Skeletal muscle cell (primary cell): ENCODE measurements at regions not wholly inside any gene's neighbourhood (a gene's known extent, or its start where the extent isn't known, plus 50 kb on each side); places are given as distances from the start of the nearest gene placed in this dataset.
"Not testable (repeated sequence)": the region's sequence is repeated elsewhere in the genome, so short reads cannot be mapped to it uniquely, and the experiment has no call there.

Experiments used
- DNase-seq: peaks from one replicate; pipeline ENCODE4 v3.0.0-alpha.2; 2010; ENCODE audit warnings: low read depth
- H3K4me3 ChIP-seq: 2 replicates; pipeline ENCODE4 v1.5.1; 2011; ENCODE audit warnings: low read depth, mild to moderate bottlenecking, control low read depth, low read length, moderate library complexity

- no peak overlapping the region for H3K4me3 ChIP-seq
- DNase-seq, result no peak
These were observed 57.9 kb downstream of the FANCF start for GRCh38 chr11:22567759-22568158.

GRCh38 chr11:22566293-22566692 lies 59.3 kb downstream of the FANCF start:
- H3K4me3 ChIP-seq, result no peak overlapping the region
- DNase-seq, result no peak

- DNase-seq, result no peak
- no peak overlapping the region for H3K4me3 ChIP-seq
These were observed 64.3 kb downstream of the FANCF start for GRCh38 chr11:22561283-22561682.

- no peak overlapping the region for H3K4me3 ChIP-seq
- DNase-seq, result no peak
These were observed 66.2 kb downstream of the FANCF start for GRCh38 chr11:22559416-22559815.

GRCh38 chr11:22558664-22559063 lies 67.0 kb downstream of the FANCF start:
- no peak for DNase-seq
- no peak overlapping the region for H3K4me3 ChIP-seq

- no peak overlapping the region for H3K4me3 ChIP-seq
- DNase-seq, result no peak
These were observed 69.2 kb downstream of the FANCF start for GRCh38 chr11:22556381-22556780.

- no peak for DNase-seq
- H3K4me3 ChIP-seq, result no peak overlapping the region
These were observed 69.7 kb downstream of the FANCF start for GRCh38 chr11:22555881-22556280.

- no peak for DNase-seq
- no peak overlapping the region for H3K4me3 ChIP-seq
These were observed 71.4 kb downstream of the FANCF start for GRCh38 chr11:22554221-22554620.

- no peak overlapping the region for H3K4me3 ChIP-seq
- no peak for DNase-seq
These were observed 72.7 kb downstream of the FANCF start for GRCh38 chr11:22552885-22553284.

- H3K4me3 ChIP-seq, result no peak overlapping the region
- no peak for DNase-seq
These were observed 78.9 kb downstream of the FANCF start for GRCh38 chr11:22546746-22547145.

GRCh38 chr11:22543261-22543660 lies 82.4 kb downstream of the FANCF start:
- H3K4me3 ChIP-seq, result no peak overlapping the region
- no peak for DNase-seq

- no peak for DNase-seq
- H3K4me3 ChIP-seq, result no peak overlapping the region
These were observed 85.8 kb downstream of the FANCF start for GRCh38 chr11:22539821-22540256.

- no peak overlapping the region for H3K4me3 ChIP-seq
- no peak for DNase-seq
These were observed 89.6 kb downstream of the FANCF start for GRCh38 chr11:22536071-22536470.

- DNase-seq, H3K4me3 ChIP-seq: not testable (repeated sequence)
These were observed 96.8 kb downstream of the FANCF start for GRCh38 chr11:22528612-22529429.

- DNase-seq, result no peak
- no peak overlapping the region for H3K4me3 ChIP-seq
These were observed 103.4 kb downstream of the FANCF start for GRCh38 chr11:22522225-22522624.

GRCh38 chr11:22521226-22521625 lies 104.4 kb downstream of the FANCF start:
- DNase-seq, result no peak
- H3K4me3 ChIP-seq, result no peak overlapping the region

GRCh38 chr11:22520521-22520920 lies 105.1 kb downstream of the FANCF start:
- no peak overlapping the region for H3K4me3 ChIP-seq
- no peak for DNase-seq

- not testable (repeated sequence) for DNase-seq, H3K4me3 ChIP-seq
These were observed 107.3 kb downstream of the FANCF start for GRCh38 chr11:22518344-22518743.

- no peak overlapping the region for H3K4me3 ChIP-seq
- DNase-seq, result no peak
These were observed 109.5 kb downstream of the FANCF start for GRCh38 chr11:22516111-22516510.

GRCh38 chr11:22512457-22512856 lies 113.2 kb downstream of the FANCF start:
- peak; percentile 13 for DNase-seq

GRCh38 chr11:22510741-22511140 lies 114.9 kb downstream of the FANCF start:
- no peak overlapping the region for H3K4me3 ChIP-seq
- DNase-seq, result peak; percentile 53

More at GRCh38 chr11:22512457-22512856, 113.2 kb downstream of the FANCF start:
- H3K4me3 ChIP-seq, result no peak overlapping the region
